MM.1S (cell line): ENCODE measurements at regions not wholly inside any gene's neighbourhood (a gene's known extent, or its start where the extent isn't known, plus 50 kb on each side); places are given as distances from the start of the nearest gene placed in this dataset.
A peak's percentile ranks its signal among the peaks of the same experiment; 100 is the strongest.

Experiments
- DNase-seq: peaks from one replicate; pipeline ENCODE4 v3.0.0-alpha.2; 2015
- H2AFZ ChIP-seq: fragments of 300-600 bp; sonication (generic); 2 replicates; pipeline ENCODE4 v1.6.0; 2016; ENCODE audit warnings: antibody characterized with exemption, low read length
- H3F3A ChIP-seq: fragments of 300-600 bp; sonication (generic); 2 replicates; pipeline ENCODE4 v1.6.1; 2016; ENCODE audit warnings: mild to moderate bottlenecking, antibody characterized with exemption, low read length, moderate library complexity, mixed read lengths; ENCODE audit not compliant: insufficient read depth
- H3K27ac ChIP-seq: fragments of 300-600 bp; sonication (generic); 2 replicates; pipeline ENCODE4 v1.5.1; 2016; ENCODE audit warnings: mild to moderate bottlenecking, low read length
- H3K27me3 ChIP-seq: fragments of 300-600 bp; sonication (generic); replicated peaks from 2 replicates; pipeline ENCODE4 v1.6.0; 2016; ENCODE audit warnings: low read length; ENCODE audit not compliant: insufficient read depth
- H3K36me3 ChIP-seq: fragments of 300-600 bp; sonication (generic); replicated peaks from 2 replicates; pipeline ENCODE4 v1.6.1; 2016; ENCODE audit warnings: mild to moderate bottlenecking, low read length, mixed read lengths; ENCODE audit not compliant: insufficient read depth
- H3K4me1 ChIP-seq: fragments of 300-600 bp; sonication (generic); 2 replicates; pipeline ENCODE4 v1.6.1; 2016; ENCODE audit warnings: low read length, mixed read lengths
- H3K4me2 ChIP-seq: fragments of 300-600 bp; sonication (generic); 2 replicates; pipeline ENCODE4 v1.6.0; 2016; ENCODE audit warnings: low read depth, low read length
- H3K4me3 ChIP-seq: fragments of 300-600 bp; sonication (generic); 2 replicates; pipeline ENCODE4 v1.5.1; 2016; ENCODE audit warnings: low read length, mixed read lengths
- H3K79me2 ChIP-seq: fragments of 300-600 bp; sonication (generic); 2 replicates; pipeline ENCODE4 v1.6.1; 2016; ENCODE audit warnings: mixed run types, low read length, mixed read lengths
- H3K9ac ChIP-seq: fragments of 300-600 bp; sonication (generic); 2 replicates; pipeline ENCODE4 v1.6.1; 2016; ENCODE audit warnings: low read length, mixed read lengths
- H3K9me2 ChIP-seq: fragments of 300-600 bp; sonication (generic); replicated peaks from 2 replicates; pipeline ENCODE4 v1.6.1; 2016; ENCODE audit warnings: mild to moderate bottlenecking, low read length, mixed read lengths; ENCODE audit not compliant: insufficient read depth
- H3K9me3 ChIP-seq: fragments of 300-600 bp; sonication (generic); replicated peaks from 2 replicates; pipeline ENCODE4 v1.6.1; 2016; ENCODE audit warnings: mild to moderate bottlenecking, low read length, mixed read lengths; ENCODE audit not compliant: insufficient read depth
- H4K20me1 ChIP-seq: fragments of 300-600 bp; sonication (generic); 2 replicates; pipeline ENCODE4 v1.6.1; 2016; ENCODE audit warnings: mild to moderate bottlenecking, low read length, moderate library complexity, mixed read lengths; ENCODE audit not compliant: insufficient read depth
- CTCF ChIP-seq: fragments of 300-600 bp; sonication (generic); IDR thresholded peaks from 2 replicates; pipeline ENCODE4 v1.5.1; 2016; ENCODE audit warnings: antibody characterized with exemption, low read length, mixed read lengths
- EZH2 ChIP-seq: fragments of 300-600 bp; sonication (generic); optimal IDR thresholded peaks from 2 replicates; pipeline ENCODE3; 2017; ENCODE audit warnings: low read depth, mild to moderate bottlenecking, antibody characterized with exemption, low read length, mixed read lengths
- EZH2phosphoT487 ChIP-seq: fragments of 300-600 bp; sonication (generic); IDR thresholded peaks from 2 replicates; pipeline ENCODE4 v1.6.1; 2018; ENCODE audit warnings: antibody characterized with exemption, low read length

GRCh38 chr18:24928301-24928878 is 423.6 kb downstream of the ZNF521 start:
- TF ChIP-seq EZH2phosphoT487 (no peak), CTCF (no peak), EZH2 (no peak)
- H3K27ac ChIP-seq, result no peak overlapping the region; the same call in 1 of the 2 replicates
- DNase-seq, result no peak
- H2AFZ ChIP-seq, result 0 out of 2 replicates have a peak overlapping the region, but pooled peaks have one; percentile 17
- no peaks in the 10 kb centered on the region for H3K9me2 ChIP-seq
- H3K4me1 ChIP-seq, result 0 out of 2 replicates have a peak, but pooled peaks cover 6% of the 10 kb centered on the region
- H3K27me3 ChIP-seq, result no peaks in the 10 kb centered on the region
- H3K79me2 ChIP-seq, result no peaks in the 10 kb centered on the region
- no peaks in the 10 kb centered on the region for H4K20me1 ChIP-seq
- no peaks in the 10 kb centered on the region for H3F3A ChIP-seq
- no peaks in the 10 kb centered on the region for H3K9me3 ChIP-seq
- H3K36me3 ChIP-seq, result no peaks in the 10 kb centered on the region
- no peak overlapping the region for H3K9ac ChIP-seq
- no peak overlapping the region for H3K4me3 ChIP-seq
- H3K4me2 ChIP-seq, result peak overlapping the region; percentile 22; the same call in 1 of the 2 replicates

- no peak overlapping the region for H2AFZ ChIP-seq
- no peaks in the 10 kb centered on the region for H3K36me3 ChIP-seq
- no peaks in the 10 kb centered on the region for H3K9me2 ChIP-seq
- H3K9me3 ChIP-seq, result no peaks in the 10 kb centered on the region
- no peaks in the 10 kb centered on the region for H3F3A ChIP-seq
- DNase-seq, result no peak
- H3K9ac ChIP-seq, result no peak overlapping the region
- TF ChIP-seq CTCF (no peak), EZH2 (no peak), EZH2phosphoT487 (no peak)
- no peaks in the 10 kb centered on the region for H3K4me1 ChIP-seq
- no peaks in the 10 kb centered on the region for H3K79me2 ChIP-seq
- H3K4me3 ChIP-seq, result no peak overlapping the region
- no peak overlapping the region for H3K27ac ChIP-seq
- no peaks in the 10 kb centered on the region for H3K27me3 ChIP-seq
- no peaks in the 10 kb centered on the region for H4K20me1 ChIP-seq
- H3K4me2 ChIP-seq, result no peak overlapping the region
These were observed 421.5 kb downstream of the ZNF521 start for GRCh38 chr18:24930478-24930877.

- Histone ChIP-seq H3K9me3 (no peaks in the 10 kb centered on the region), H3K27me3 (no peaks in the 10 kb centered on the region), H3F3A (no peaks in the 10 kb centered on the region), H3K4me2 (no peak overlapping the region), H3K9ac (no peak overlapping the region), H3K36me3 (no peaks in the 10 kb centered on the region), H3K4me1 (no peaks in the 10 kb centered on the region), H3K4me3 (no peak overlapping the region), H2AFZ (no peak overlapping the region), H3K9me2 (no peaks in the 10 kb centered on the region), H3K27ac (no peak overlapping the region), H4K20me1 (no peaks in the 10 kb centered on the region), H3K79me2 (no peaks in the 10 kb centered on the region)
- no peak for DNase-seq
- no peak for TF ChIP-seq EZH2phosphoT487
- no peak for TF ChIP-seq CTCF
- TF ChIP-seq EZH2, result no peak
These were observed 421.0 kb downstream of the ZNF521 start for GRCh38 chr18:24930971-24931370.
